GM23248 (cell line): ENCODE measurements at regions not wholly inside any gene's neighbourhood (a gene's known extent, or its start where the extent isn't known, plus 50 kb on each side); places are given as distances from the start of the nearest gene placed in this dataset.
A peak's percentile ranks its signal among the peaks of the same experiment; 100 is the strongest.
"Not testable (repeated sequence)": the region's sequence is repeated elsewhere in the genome, so short reads cannot be mapped to it uniquely, and the experiment has no call there.

Experiments
- DNase-seq: peaks from one replicate; pipeline ENCODE4 v3.0.0-alpha.2; 2015
- H2AFZ ChIP-seq: fragments of 200-600 bp; sonication (generic); 2 replicates; pipeline ENCODE4 v1.6.1; 2016; ENCODE audit warnings: antibody characterized with exemption
- H3F3A ChIP-seq: fragments of 200-600 bp; sonication (generic); 2 replicates; pipeline ENCODE4 v1.6.1; 2016; ENCODE audit warnings: mild to moderate bottlenecking, antibody characterized with exemption, mixed run types; ENCODE audit not compliant: insufficient read depth
- H3K27ac ChIP-seq: fragments of 200-600 bp; sonication (generic); 2 replicates; pipeline ENCODE4 v1.5.1; 2016; ENCODE audit warnings: mild to moderate bottlenecking
- H3K27me3 ChIP-seq: fragments of 200-600 bp; sonication (generic); replicated peaks from 2 replicates; pipeline ENCODE4 v1.6.1; 2016; ENCODE audit warnings: mild to moderate bottlenecking; ENCODE audit not compliant: insufficient read depth
- H3K36me3 ChIP-seq: fragments of 200-600 bp; sonication (generic); 2 replicates; pipeline ENCODE4 v1.6.1; 2016; ENCODE audit warnings: low read depth, mild to moderate bottlenecking
- H3K4me1 ChIP-seq: fragments of 200-600 bp; sonication (generic); 2 replicates; pipeline ENCODE4 v1.6.1; 2016; ENCODE audit warnings: mild to moderate bottlenecking; ENCODE audit not compliant: insufficient read depth
- H3K4me2 ChIP-seq: fragments of 200-600 bp; sonication (generic); one replicate; pipeline ENCODE4 v1.6.1; 2016; ENCODE audit warnings: mild to moderate bottlenecking; ENCODE audit not compliant: unreplicated experiment
- H3K4me3 ChIP-seq: fragments of 200-600 bp; sonication (generic); 2 replicates; pipeline ENCODE4 v1.5.1; 2016; ENCODE audit warnings: mild to moderate bottlenecking
- H3K79me2 ChIP-seq: fragments of 200-600 bp; sonication (generic); 2 replicates; pipeline ENCODE4 v1.6.1; 2016; ENCODE audit warnings: mild to moderate bottlenecking; ENCODE audit not compliant: insufficient read depth
- H3K9ac ChIP-seq: fragments of 200-600 bp; sonication (generic); 2 replicates; pipeline ENCODE4 v1.6.1; 2016; ENCODE audit warnings: mild to moderate bottlenecking
- H3K9me2 ChIP-seq: fragments of 200-600 bp; sonication (generic); 2 replicates; pipeline ENCODE4 v1.6.1; 2016; ENCODE audit warnings: mixed run types, mild to moderate bottlenecking, moderate library complexity; ENCODE audit not compliant: insufficient read depth
- H3K9me3 ChIP-seq: fragments of 200-600 bp; sonication (generic); one replicate; pipeline ENCODE4 v1.6.1; 2017; ENCODE audit warnings: low read depth
- H4K20me1 ChIP-seq: fragments of 200-600 bp; sonication (generic); 2 replicates; pipeline ENCODE4 v1.6.0; 2016; ENCODE audit not compliant: insufficient read depth
- EZH2 ChIP-seq: fragments of 200-600 bp; sonication (generic); IDR thresholded peaks from 2 replicates; pipeline ENCODE4 v1.6.1; 2018; ENCODE audit warnings: antibody characterized with exemption, mild to moderate bottlenecking; ENCODE audit not compliant: insufficient read depth, poor library complexity, severe bottlenecking
- EZH2phosphoT487 ChIP-seq: fragments of 200-600 bp; sonication (generic); IDR thresholded peaks from 2 replicates; pipeline ENCODE4 v1.6.1; 2018; ENCODE audit warnings: antibody characterized with exemption, moderate library complexity, mild to moderate bottlenecking, low read depth; ENCODE audit not compliant: insufficient read depth
- WGBS, 2 experiments: methylation state at CpG; one replicate each; pipeline ENCODE4 v1.1.6; 2015 to 2017; ENCODE audit warnings: low lambda C conversion rate in 2 of 2, low coverage in 1 of 2; ENCODE audit errors: missing lambda C conversion rate in 2 of 2; 5-methylcytosine and 5-hydroxymethylcytosine counted together
- in situ Hi-C: fragments of 300-500 bp; cut with MboI; formaldehyde crosslinking; loops from 2 replicates; pipeline ENCODE4 v1.15.0; 2020

DNA sequence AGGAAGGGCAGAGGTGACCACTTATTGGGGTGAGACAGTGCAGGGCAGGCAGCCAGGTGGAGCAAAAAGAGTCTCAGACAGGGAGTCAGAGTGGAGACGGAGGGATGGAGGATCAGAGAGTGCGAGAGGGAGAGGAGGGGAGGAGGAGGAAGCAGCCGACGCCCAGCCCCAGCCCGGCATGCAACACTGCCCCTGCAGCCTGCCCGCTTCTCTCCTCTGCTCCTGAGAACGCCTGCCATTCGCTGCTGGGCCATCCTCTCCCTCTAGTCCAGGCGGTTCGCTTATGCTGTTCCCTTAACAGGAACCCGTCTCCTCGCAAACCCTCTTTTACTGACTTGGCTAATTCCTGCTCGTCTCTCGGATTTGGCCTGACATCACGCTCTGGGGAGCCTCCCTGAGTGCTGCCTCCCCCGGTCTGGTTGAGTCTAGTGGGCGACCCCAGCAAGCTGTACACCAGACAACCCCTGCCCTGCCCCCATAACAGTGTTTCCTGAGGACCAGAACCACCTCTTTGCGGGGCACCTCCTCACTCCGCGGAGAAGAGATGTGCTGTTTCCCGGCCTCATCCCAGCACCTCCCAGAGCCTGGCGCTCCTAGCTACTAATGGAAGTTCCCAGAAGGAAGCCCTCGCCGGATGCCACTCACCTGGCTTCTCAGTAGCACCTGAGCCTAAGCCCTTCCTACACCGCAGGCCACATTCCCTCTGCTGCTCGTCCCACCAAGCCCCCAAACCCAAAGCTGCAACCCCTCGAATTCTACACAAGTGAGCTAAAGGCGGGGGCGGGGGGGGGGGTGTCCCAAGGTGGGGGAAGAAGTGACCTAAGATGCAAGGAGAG, 61.2 kb upstream of the CCL1 start:
- H3K4me3 ChIP-seq = no peak overlapping the region
- H3K9ac ChIP-seq = no peak overlapping the region
- no peaks in the 10 kb centered on the region for H3K9me2 ChIP-seq
- H2AFZ ChIP-seq = no peak overlapping the region
- H3K9me3 ChIP-seq = no peaks in the 10 kb centered on the region
- H3F3A ChIP-seq = no peaks in the 10 kb centered on the region
- no peak overlapping the region for H3K4me2 ChIP-seq
- H3K79me2 ChIP-seq = no peaks in the 10 kb centered on the region
- DNase-seq = no peak
- peaks cover 27% of the 10 kb centered on the region for H3K27me3 ChIP-seq
- no peaks in the 10 kb centered on the region for H3K36me3 ChIP-seq
- WGBS, 2 experiments = 2 to 4% methylated on average over 22 to 29 of the region's 29 CpGs
- H4K20me1 ChIP-seq = no peaks in the 10 kb centered on the region
- H3K27ac ChIP-seq = no peak overlapping the region
- TF ChIP-seq EZH2phosphoT487 (no peak), EZH2 (no peak)
- no peaks in the 10 kb centered on the region for H3K4me1 ChIP-seq
- in situ Hi-C loops = loop anchor here (25.0 kb wide), 1 partner anchor 688 kb away; the partner anchor contains the start of genes FNDC8 and RAD51D

DNA sequence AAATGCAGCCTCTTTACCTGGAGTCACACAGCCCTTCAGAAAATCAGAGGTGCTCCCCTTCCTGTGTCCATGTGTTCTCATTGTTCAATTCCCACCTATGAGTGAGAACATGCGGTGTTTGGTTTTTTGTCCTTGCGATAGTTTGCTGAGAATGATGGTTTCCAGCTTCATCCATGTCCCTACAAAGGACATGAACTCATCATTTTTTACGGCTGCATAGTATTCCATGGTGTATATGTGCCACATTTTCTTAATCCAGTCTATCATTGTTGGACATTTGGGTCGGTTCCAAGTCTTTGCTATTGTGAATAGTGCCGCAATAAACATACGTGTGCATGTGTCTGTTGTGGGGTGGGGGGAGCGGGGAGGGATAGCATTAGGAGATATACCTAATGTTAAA, 60.3 kb upstream of the CCL1 start:
- not testable (repeated sequence) for H3K36me3 ChIP-seq, H3K79me2 ChIP-seq, H3K4me1 ChIP-seq, H3K27ac ChIP-seq, H3K9ac ChIP-seq, H4K20me1 ChIP-seq, H3K9me2 ChIP-seq, H2AFZ ChIP-seq, H3K4me3 ChIP-seq, H3K9me3 ChIP-seq, H3F3A ChIP-seq, DNase-seq, H3K4me2 ChIP-seq
- H3K27me3 ChIP-seq = peaks cover 26% of the 10 kb centered on the region
- WGBS, 2 experiments = 59 to 64% methylated on average over 5 to 7 of the region's 7 CpGs
- in situ Hi-C loops = loop anchor here (25.0 kb wide), 1 partner anchor 689 kb away; the partner anchor contains the start of genes FNDC8 and RAD51D

DNA sequence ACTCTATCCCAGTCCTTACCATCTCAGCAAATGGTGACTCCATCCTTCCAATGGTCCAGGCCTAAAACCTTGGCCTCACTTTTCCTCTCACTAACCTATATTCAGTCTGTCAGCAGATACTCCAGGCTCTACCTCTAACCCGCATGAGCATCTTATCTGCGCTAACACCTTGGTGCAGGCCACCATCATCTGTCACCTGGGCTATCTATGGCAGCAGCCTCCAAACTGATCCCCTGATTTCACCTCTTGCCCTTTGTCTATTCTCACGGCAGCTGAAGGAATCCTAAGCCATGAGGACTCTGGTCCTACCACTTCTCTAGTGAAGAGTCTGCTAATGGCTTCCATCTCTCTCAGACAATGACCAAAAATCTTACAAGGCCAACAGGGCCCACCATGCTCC, 57.9 kb upstream of the CCL1 start:
- H3K4me3 ChIP-seq = no peak overlapping the region
- WGBS, 2 experiments = 66 to 76% methylated on average over 3 of the region's 3 CpGs
- H3K27ac ChIP-seq = no peak overlapping the region
- H3K9ac ChIP-seq = no peak overlapping the region
- no peaks in the 10 kb centered on the region for H3K9me2 ChIP-seq
- no peaks in the 10 kb centered on the region for H3F3A ChIP-seq
- no peaks in the 10 kb centered on the region for H4K20me1 ChIP-seq
- in situ Hi-C loops = loop anchor here (25.0 kb wide), 1 partner anchor 691 kb away; the partner anchor contains the start of genes FNDC8 and RAD51D
- no peak for DNase-seq
- no peaks in the 10 kb centered on the region for H3K4me1 ChIP-seq
- no peak overlapping the region for H2AFZ ChIP-seq
- H3K36me3 ChIP-seq = no peaks in the 10 kb centered on the region
- H3K4me2 ChIP-seq = no peak overlapping the region
- H3K79me2 ChIP-seq = no peaks in the 10 kb centered on the region
- peaks cover 31% of the 10 kb centered on the region for H3K27me3 ChIP-seq
- H3K9me3 ChIP-seq = no peaks in the 10 kb centered on the region
- TF ChIP-seq EZH2phosphoT487 (no peak), EZH2 (no peak)

DNA sequence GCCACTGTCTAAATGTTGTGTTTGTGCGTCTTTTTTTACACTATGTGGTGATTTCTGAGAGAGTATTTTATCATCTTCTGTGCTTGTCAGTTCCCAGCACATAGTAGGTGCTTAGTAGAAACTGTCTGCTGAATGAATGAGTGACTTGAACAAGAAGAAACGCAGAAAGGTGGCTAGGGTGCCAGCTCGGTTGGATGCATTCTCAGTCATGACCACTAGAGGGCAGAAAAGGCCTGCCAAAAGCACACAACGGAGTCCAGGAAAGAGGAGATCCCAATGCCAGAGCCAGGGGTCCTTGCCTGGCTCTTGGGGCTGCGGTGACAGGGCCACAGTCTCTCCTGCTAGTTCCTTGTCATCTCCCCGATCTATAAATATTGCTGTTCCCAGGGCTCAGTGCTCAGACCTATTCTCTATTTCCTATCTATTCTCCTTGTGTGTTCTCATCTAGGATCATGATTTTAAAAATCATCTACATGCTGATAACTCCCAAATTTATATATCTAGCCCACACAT, 57.3 kb upstream of the CCL1 start:
- H4K20me1 ChIP-seq = no peaks in the 10 kb centered on the region
- H3K4me2 ChIP-seq = no peak overlapping the region
- H3K4me1 ChIP-seq = no peaks in the 10 kb centered on the region
- TF ChIP-seq EZH2phosphoT487 (no peak), EZH2 (no peak)
- H3K9ac ChIP-seq = no peak overlapping the region
- 1 to 2% methylated on average over 6 of the region's 6 CpGs for WGBS, 2 experiments
- H3K27me3 ChIP-seq = peaks cover 28% of the 10 kb centered on the region
- no peak overlapping the region for H3K27ac ChIP-seq
- no peaks in the 10 kb centered on the region for H3K9me3 ChIP-seq
- no peaks in the 10 kb centered on the region for H3F3A ChIP-seq
- H3K36me3 ChIP-seq = no peaks in the 10 kb centered on the region
- H2AFZ ChIP-seq = no peak overlapping the region
- DNase-seq = peak; percentile 56
- no peak overlapping the region for H3K4me3 ChIP-seq
- H3K79me2 ChIP-seq = no peaks in the 10 kb centered on the region
- no peaks in the 10 kb centered on the region for H3K9me2 ChIP-seq
- in situ Hi-C loops = loop anchor here (25.0 kb wide), 1 partner anchor 692 kb away; the partner anchor contains the start of genes FNDC8 and RAD51D
